Fibroblast of pulmonary artery (primary cell): ENCODE measurements at regions not wholly inside any gene's neighbourhood (a gene's known extent, or its start where the extent isn't known, plus 50 kb on each side); places are given as distances from the start of the nearest gene placed in this dataset.

Source experiments
- DNase-seq: peaks from one replicate; pipeline ENCODE4 v3.0.0-alpha.2; 2010; ENCODE audit warnings: low read depth
- H3K4me3 ChIP-seq: replicated peaks from 2 replicates; pipeline ENCODE4 v1.5.1; 2011; ENCODE audit warnings: low read depth, mild to moderate bottlenecking, control low read depth, low read length, moderate library complexity
- CTCF ChIP-seq: IDR thresholded peaks from 2 replicates; pipeline ENCODE4 v1.5.1; 2011; ENCODE audit warnings: mild to moderate bottlenecking, control low read depth, low read length, inconsistent platforms; ENCODE audit errors: missing control alignments

DNA sequence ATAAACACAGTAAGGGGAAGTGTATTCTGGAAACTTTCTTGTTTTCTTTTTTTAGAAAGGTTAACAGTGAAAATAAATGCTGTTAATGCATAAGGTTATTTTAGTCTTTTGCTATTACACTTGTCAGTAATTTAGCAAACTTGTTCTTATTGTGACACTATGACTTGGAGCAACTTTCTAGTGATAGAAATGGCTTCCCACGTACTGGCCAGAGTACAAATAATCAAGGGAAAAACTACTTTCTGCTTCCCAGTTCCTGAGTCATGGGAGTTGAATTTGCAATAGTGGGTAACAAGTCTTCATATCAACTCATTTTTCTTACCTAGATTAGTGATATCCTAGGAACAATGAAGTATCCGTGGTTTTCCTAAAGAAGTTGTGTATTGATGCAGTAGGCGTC, 1072.3 kb downstream of the FLRT2 start:
- no peak for TF ChIP-seq CTCF
- H3K4me3 ChIP-seq, result no peak overlapping the region
- DNase-seq, result no peak

DNA sequence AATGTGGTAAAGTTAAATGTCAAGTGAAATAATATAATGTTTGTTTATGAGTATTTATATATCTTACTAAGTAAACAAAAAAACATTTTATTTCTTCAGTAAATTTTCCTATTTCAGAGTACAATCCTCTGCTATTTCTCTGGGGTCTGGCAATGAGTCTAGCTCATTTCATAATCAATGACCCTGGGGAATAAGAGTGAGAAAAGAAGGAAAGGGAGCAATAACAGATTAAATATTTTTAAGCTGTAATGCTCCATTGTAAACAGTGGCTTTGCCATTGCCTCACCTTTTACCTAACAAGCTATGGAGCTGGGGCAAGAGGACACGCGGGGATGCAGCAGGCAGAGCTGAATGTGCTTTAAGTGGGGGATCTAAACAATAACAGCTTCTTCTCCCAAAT, 1071.9 kb downstream of the FLRT2 start:
- DNase-seq, result no peak
- TF ChIP-seq CTCF, result no peak
- no peak overlapping the region for H3K4me3 ChIP-seq

DNA sequence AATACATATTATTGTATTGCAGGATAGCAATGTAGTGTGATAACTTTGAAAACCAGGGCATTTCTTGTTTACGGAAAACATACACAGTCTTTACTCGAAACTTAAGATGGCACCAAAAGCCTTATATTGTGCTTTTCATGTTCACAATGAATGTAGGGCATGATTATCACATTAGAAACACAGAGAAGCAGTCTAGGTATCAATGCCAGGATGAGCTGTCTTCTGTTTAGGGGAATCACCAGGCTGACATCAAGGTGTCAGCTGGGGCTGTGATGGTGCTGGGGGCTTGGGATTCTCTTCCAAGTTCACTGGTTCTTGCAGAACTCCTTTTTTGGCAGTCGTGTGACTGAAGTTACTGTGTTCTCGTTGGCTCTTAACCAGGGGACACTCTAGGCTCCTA, 1067.3 kb downstream of the FLRT2 start:
- no peak overlapping the region for H3K4me3 ChIP-seq
- TF ChIP-seq CTCF, result no peak
- DNase-seq, result no peak

DNA sequence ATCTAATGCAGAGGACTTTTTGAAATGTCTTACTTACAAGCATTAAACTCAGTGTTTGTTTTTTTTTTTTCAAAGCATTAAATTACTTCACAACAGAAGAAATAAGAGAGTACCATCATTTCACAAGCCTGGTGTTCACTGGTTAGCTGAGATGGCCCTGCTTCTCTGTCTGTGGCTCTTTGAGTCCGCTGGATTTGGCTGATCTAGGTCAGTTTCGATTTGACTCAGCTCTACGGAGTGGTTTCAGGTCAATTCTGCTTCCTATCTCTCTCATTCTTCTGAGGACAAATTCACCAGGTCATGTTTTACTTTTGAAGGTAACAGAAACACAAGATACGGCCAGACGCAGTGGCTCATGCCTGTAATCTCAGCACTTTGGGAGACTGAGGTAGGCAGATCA, 1066.1 kb downstream of the FLRT2 start:
- TF ChIP-seq CTCF, result no peak
- DNase-seq, result no peak
- no peak overlapping the region for H3K4me3 ChIP-seq

DNA sequence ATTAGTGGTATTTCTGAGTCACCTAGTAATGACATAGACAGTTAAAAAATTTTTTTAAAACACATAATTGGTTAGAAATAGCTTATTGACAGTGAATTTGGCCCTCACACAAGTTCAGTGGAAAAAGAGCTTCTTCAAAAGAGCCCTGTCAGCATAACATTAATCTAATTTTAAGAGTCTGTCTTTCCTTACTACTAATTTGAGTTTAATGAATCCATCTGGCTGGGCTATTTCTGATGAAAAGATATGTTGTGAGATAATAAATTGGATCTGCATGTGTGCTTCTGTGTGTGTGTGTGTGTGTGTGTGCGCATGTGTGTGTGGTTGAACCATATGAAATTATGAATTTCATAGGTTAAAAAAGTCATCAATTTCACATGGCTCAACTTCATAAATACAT, 1045.2 kb downstream of the FLRT2 start:
- DNase-seq, result peak; percentile 1
- H3K4me3 ChIP-seq, result no peak overlapping the region
- TF ChIP-seq CTCF, result no peak

DNA sequence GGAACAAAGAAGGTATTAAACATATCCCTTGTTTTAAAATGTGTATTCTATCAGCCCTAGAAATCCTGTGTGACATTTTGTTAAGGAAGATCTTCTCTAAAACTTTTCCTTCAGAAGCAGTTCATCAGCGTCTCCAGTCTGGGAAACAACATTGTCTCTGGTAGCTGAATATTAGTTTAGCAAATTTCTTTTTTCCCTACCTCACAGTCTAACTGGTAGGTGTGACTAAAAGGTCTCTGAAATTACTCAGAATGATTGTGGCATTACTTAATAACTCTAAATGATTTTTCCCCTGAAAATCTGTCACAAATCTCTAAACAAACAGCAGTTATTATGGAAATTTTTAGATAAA, 1044.8 kb downstream of the FLRT2 start:
- peak; percentile 1 for DNase-seq
- TF ChIP-seq CTCF, result no peak
- no peak overlapping the region for H3K4me3 ChIP-seq

DNA sequence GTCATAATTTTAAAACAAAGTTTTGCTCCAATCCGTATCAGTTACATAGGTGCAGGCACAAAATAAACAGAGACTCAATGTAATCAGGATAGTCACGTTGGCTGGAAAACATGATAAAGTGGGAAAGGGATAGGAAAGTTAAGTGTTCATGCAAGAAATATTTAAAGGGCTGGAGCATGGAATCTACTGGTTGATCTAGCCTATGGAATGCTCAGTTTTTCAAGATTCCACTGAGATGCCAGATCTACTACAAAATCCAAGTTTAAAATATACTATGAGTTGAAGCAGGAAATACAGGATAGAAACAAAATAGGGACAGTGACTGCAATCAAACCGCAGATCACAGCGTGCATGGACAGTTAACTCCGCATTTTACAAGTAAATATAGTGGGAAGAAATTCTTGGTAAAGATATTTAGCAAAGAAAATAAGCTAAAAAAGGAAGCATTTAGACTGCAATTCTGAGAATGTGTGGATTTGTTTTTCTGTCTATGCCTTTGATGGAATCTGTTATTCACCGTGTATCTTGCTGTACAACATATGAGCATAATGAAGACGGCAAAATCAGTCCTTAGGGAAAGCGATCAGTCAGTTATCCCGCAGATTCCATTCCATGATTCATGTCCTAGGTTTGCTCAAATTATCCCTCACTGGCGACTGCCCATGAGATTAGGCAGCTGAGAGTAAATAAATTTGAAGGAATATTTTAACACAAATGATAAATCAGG, 1044.3 kb downstream of the FLRT2 start:
- no peak overlapping the region for H3K4me3 ChIP-seq

More for the DNA sequence above, 1044.3 kb downstream of the FLRT2 start:
- no peak for TF ChIP-seq CTCF
- peak; percentile 59 for DNase-seq
